Spleen (tissue), 11 donors: ENCODE measurements at regions not wholly inside any gene's neighbourhood (a gene's known extent, or its start where the extent isn't known, plus 50 kb on each side); places are given as distances from the start of the nearest gene placed in this dataset.

Source experiments
- DNase-seq: peaks from one replicate; pipeline ENCODE4 v3.0.0-alpha.2; 2020
- H3K27ac ChIP-seq, 8 donors: fragments of 200-600 bp; sonication (generic) in 7 of 8; 1 replicate in 4 of 8; 2 replicates in 4 of 8; pipeline versions ENCODE4 v1.5.0 to v1.8.0; 2016 to 2021; ENCODE audit warnings: inconsistent platforms in 4 of 8, mild to moderate bottlenecking in 4 of 8, moderate library complexity in 1 of 8
- H3K27me3 ChIP-seq, 7 donors: fragments of 200-600 bp; sonication (generic) in 6 of 7; replicated peaks in 1 of 7; 1 replicate in 4 of 7; 2 replicates in 3 of 7; pipeline versions ENCODE4 v1.5.0 to v1.8.0; 2016 to 2021; ENCODE audit warnings: inconsistent platforms in 3 of 7, mild to moderate bottlenecking in 1 of 7
- H3K36me3 ChIP-seq, 6 donors: fragments of 200-600 bp; sonication (generic) in 5 of 6; 1 replicate in 4 of 6; 2 replicates in 2 of 6; pipeline versions ENCODE4 v1.5.0 to v1.8.0; 2016 to 2021; ENCODE audit warnings: inconsistent platforms in 2 of 6
- H3K4me1 ChIP-seq, 6 donors: fragments of 200-600 bp; sonication (generic) in 5 of 6; 1 replicate in 3 of 6; 2 replicates in 3 of 6; pipeline versions ENCODE4 v1.5.0 to v1.8.0; 2016 to 2021; ENCODE audit warnings: inconsistent platforms in 3 of 6
- H3K4me3 ChIP-seq, 8 donors: fragments of 200-600 bp; sonication (generic) in 7 of 8; 1 replicate in 4 of 8; 2 replicates in 4 of 8; pipeline versions ENCODE4 v1.5.0 to v1.8.0; 2016 to 2021; ENCODE audit warnings: inconsistent platforms in 4 of 8, mild to moderate bottlenecking in 4 of 8, moderate library complexity in 2 of 8
- H3K9me3 ChIP-seq, 8 donors: fragments of 200-600 bp; sonication (generic) in 7 of 8; 1 replicate in 4 of 8; 2 replicates in 4 of 8; pipeline versions ENCODE4 v1.5.0 to v1.8.0; 2016 to 2021; ENCODE audit warnings: inconsistent platforms in 4 of 8
- CTCF ChIP-seq, 11 experiments: fragments of 200-600 bp in 7 of 11; fragments of 450-650 bp in 4 of 11; sonication (generic) in 4 of 11; IDR thresholded peaks in 8 of 11; conservative IDR thresholded peaks in 3 of 11; 1 replicate in 7 of 11; 2 replicates in 4 of 11; pipeline versions ENCODE4 v1.4.0 to v1.8.0; 2016 to 2021; ENCODE audit warnings: antibody characterized with exemption in 11 of 11, inconsistent platforms in 4 of 11, mild to moderate bottlenecking in 1 of 11
- POLR2A ChIP-seq, 3 donors: fragments of 450-650 bp; IDR thresholded peaks; one replicate each; pipeline ENCODE4 v1.5.1; 2017; ENCODE audit warnings: antibody characterized with exemption in 3 of 3, mild to moderate bottlenecking in 1 of 3
- POLR2AphosphoS5 ChIP-seq, 3 donors: sonication (generic); formaldehyde crosslinking; IDR thresholded peaks; one replicate each; pipeline ENCODE4 v1.5.1; 2017; ENCODE audit warnings: antibody characterized with exemption in 3 of 3
- WGBS, 5 donors: extraction: QIAGEN DNeasy Blood & Tissue Kit in 3 of 5; methylation state at CpG; one replicate each; pipeline versions ENCODE4 v1.1.5 to v1.1.7; 2013 to 2018; 5-methylcytosine and 5-hydroxymethylcytosine counted together
- intact Hi-C: fragments of 100-400 bp; cut with DNase I; formaldehyde crosslinking; loops from one replicate; pipeline ENCODE4 v1.15.0; 2023; ENCODE audit warnings: low total_unique reads
- donor health status: healthy with polysubstance abuse.
- donor health status: DM: no; HTN: no; CAD: no; lungs with moderate emphysema.
- donor health status: DM: no; HTN: no; CAD: no.
- donor health status: Bipolar disorder and iron deficiency.
- donor health status: healthy.
- donor health status: DM: no; HTN: no; CAD: no.
- donor health status: DM: yes; HTN: yes; CAD: no.

- DNase-seq, result no peak
- peaks cover 0 to 24% (median 0%) of the 10 kb centered on the region in 7 donors for H3K27me3 ChIP-seq
- no peaks in the 10 kb centered on the region for H3K36me3 ChIP-seq
- 61 to 74% (median 67%) methylated on average over 3 of the region's 3 CpGs for WGBS, 5 donors
- H3K4me3 ChIP-seq, result no peak overlapping the region
- H3K4me1 ChIP-seq, result no peaks in the 10 kb centered on the region
- TF ChIP-seq POLR2A (IDR thresholded peaks at IDR 0.05) (no peak), CTCF (IDR thresholded peaks at IDR 0.05 in 8 of 11, conservative IDR thresholded peaks at IDR 0.05 in 3 of 11) (no peak), POLR2AphosphoS5 (IDR thresholded peaks at IDR 0.05) (no peak)
- H3K9me3 ChIP-seq, result no peaks in the 10 kb centered on the region
- no peak overlapping the region for H3K27ac ChIP-seq
- intact Hi-C loops, result no loop called here
These were observed 708.7 kb downstream of the UTRN start for GRCh38 chr6:144993870-144994269.

GRCh38 chr6:144997996-144998395, 712.9 kb downstream of the UTRN start:
- DNase-seq, result no peak
- Histone ChIP-seq H3K27me3 (peaks cover 0 to 13% (median 0%) of the 10 kb centered on the region in 7 donors), H3K9me3 (no peaks in the 10 kb centered on the region), H3K4me3 (no peak overlapping the region), H3K27ac (no peak overlapping the region), H3K36me3 (no peaks in the 10 kb centered on the region), H3K4me1 (no peaks in the 10 kb centered on the region)
- no peak for TF ChIP-seq CTCF (IDR thresholded peaks at IDR 0.05 in 8 of 11, conservative IDR thresholded peaks at IDR 0.05 in 3 of 11)
- 76 to 95% (median 90%) methylated on average over 3 of the region's 3 CpGs for WGBS, 5 donors
- intact Hi-C loops, result no loop called here

DNA sequence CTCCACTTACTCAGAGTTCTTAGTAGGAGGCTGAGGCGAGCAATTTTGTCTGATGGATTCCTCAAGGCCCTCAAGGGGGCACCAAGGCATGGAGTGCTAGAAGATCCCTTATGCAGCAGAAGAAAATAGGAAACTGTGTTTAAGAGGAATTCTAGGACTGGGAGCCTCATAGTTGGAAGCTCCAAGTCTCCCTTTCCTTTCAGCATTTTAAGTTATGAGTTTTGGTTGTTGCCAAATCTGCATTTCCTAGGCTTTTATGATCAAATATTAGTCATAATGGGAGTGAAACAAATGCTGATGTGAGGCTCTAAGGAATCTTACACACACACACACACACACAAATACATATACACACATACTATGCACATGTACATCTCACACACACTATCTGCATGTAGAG, 714.0 kb downstream of the UTRN start:
- Histone ChIP-seq H3K27ac (no peak overlapping the region), H3K27me3 (peaks cover 0 to 13% (median 0%) of the 10 kb centered on the region in 7 donors), H3K4me1 (no peaks in the 10 kb centered on the region), H3K9me3 (no peaks in the 10 kb centered on the region), H3K36me3 (no peaks in the 10 kb centered on the region), H3K4me3 (no peak overlapping the region)
- intact Hi-C loops, result no loop called here
- WGBS, 5 donors, result 80 to 100% (median 88%) methylated on average over 1 of the region's 1 CpG
- DNase-seq, result no peak
- TF ChIP-seq POLR2AphosphoS5 (IDR thresholded peaks at IDR 0.05) (no peak), CTCF (IDR thresholded peaks at IDR 0.05 in 8 of 11, conservative IDR thresholded peaks at IDR 0.05 in 3 of 11) (no peak), POLR2A (IDR thresholded peaks at IDR 0.05) (no peak)

- no peak for DNase-seq
- Histone ChIP-seq H3K9me3 (no peaks in the 10 kb centered on the region), H3K4me3 (no peak overlapping the region), H3K4me1 (no peaks in the 10 kb centered on the region), H3K27ac (no peak overlapping the region), H3K27me3 (peaks cover 0 to 8% (median 0%) of the 10 kb centered on the region in 7 donors), H3K36me3 (no peaks in the 10 kb centered on the region)
- 78 to 87% (median 85%) methylated on average over 2 of the region's 2 CpGs for WGBS, 5 donors
- intact Hi-C loops, result no loop called here
- TF ChIP-seq POLR2AphosphoS5 (IDR thresholded peaks at IDR 0.05), result no peak
- TF ChIP-seq CTCF (IDR thresholded peaks at IDR 0.05 in 8 of 11, conservative IDR thresholded peaks at IDR 0.05 in 3 of 11), result no peak
- no peak for TF ChIP-seq POLR2A (IDR thresholded peaks at IDR 0.05)
These were observed 718.0 kb downstream of the UTRN start for GRCh38 chr6:145003145-145003544.
